ENCODE measurements at regions not wholly inside any gene's neighbourhood (a gene's known extent, or its start where the extent isn't known, plus 50 kb on each side); places are given as distances from the start of the nearest gene placed in this dataset.
"Not testable (repeated sequence)": the region's sequence is repeated elsewhere in the genome, so short reads cannot be mapped to it uniquely, and the experiment has no call there.

GRCh38 chr4:63226229-63226628, 1183.0 kb downstream of the TECRL start:
- no peak for DNase-seq

DNA sequence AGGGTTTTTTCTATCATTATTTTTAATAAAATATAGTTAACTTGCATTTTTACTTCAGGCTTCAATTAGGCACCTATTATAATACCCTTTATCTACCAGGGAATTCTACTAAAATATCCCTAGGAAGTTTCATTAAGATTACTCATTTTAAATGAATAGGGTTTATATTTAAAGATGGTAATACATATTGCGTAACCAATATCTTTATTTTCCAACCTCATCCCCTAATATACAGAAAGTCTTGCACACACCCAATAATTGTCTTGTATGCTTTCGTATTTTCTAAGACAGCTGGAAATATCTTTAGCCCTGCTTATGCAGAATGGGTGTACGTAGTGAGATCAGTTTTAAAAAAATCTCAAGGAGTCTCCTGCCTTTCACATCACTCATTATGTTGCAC, 1186.8 kb downstream of the TECRL start:
- no peak for DNase-seq

- DNase-seq, result no peak
These were observed 1187.8 kb downstream of the TECRL start for GRCh38 chr4:63221477-63221876.

DNA sequence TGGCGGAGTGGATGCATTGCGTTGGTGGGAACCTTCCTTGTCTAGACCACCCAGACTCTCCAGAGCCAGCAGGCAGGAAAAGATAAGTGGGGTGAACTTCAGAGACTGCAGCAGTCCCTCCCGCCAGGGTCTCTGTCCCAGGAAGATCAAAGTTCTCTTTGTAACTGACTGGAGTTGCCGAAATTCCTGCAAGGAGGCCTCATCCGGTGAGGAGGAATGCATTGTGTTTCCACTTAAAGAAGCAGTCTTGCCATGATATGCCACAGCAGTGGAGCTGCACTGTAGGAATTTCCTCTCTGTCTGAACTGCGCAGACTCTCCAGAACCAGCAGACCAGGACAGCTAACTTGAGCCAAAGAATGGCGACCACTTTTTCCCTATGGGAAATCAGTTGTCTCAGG, 1190.4 kb downstream of the TECRL start:
- no peak for DNase-seq

GRCh38 chr4:63214076-63214475, 1195.2 kb downstream of the TECRL start:
- DNase-seq, result no peak

DNA sequence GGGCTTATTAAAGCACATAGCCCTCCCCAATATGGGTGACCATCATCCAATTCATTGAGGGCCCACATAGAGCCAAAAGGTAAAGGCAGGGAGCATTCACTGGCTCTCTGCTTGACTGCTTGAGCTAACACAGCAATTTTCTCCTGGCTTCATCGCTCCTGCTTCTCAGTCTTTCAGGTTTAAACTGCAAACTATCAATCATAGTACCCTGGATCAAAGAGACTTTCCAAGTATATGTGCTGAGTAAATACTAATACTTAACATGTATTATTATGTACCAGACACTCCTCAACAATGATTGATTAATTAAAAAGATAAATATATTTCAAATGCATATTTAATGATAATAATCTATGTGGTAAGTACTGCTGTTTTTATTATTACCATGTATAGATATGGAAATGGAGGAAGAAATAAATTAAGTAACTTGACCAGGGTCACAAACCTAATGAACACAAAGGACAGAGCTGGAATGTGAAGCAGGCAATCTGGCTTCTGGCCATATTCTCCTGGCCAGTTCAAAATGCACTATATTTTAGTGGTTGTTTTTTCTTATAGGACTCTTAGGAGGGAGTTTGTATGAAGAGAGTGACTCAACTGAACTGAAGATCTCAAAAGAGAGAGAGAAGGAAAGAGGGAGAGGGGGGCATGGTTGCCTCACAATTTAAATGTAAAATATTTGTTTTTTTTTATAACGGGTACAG, 1197.3 kb downstream of the TECRL start:
- DNase-seq, result no peak

- no peak for DNase-seq
These were observed 1197.9 kb downstream of the TECRL start for GRCh38 chr4:63211375-63211774.

DNA sequence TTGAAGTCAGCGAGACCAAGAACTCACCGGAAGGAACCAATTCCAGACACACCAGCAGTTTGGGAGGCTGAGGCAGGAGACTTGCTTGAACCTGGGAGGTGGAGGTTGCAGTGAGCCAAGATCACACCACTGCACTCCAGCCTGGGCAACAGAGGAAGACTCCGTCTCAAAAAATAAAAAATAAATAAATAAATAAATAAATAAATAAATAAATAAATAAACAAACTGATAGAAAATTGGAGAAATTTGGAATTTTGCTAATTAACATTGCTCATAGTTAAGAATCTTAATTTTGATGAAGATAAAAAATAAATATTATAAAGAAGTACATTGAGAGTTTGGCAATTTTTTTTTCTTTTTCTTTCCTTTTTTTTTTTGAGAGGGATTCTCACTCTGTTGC, 1216.2 kb downstream of the TECRL start:
- DNase-seq, result not testable (repeated sequence)

DNA sequence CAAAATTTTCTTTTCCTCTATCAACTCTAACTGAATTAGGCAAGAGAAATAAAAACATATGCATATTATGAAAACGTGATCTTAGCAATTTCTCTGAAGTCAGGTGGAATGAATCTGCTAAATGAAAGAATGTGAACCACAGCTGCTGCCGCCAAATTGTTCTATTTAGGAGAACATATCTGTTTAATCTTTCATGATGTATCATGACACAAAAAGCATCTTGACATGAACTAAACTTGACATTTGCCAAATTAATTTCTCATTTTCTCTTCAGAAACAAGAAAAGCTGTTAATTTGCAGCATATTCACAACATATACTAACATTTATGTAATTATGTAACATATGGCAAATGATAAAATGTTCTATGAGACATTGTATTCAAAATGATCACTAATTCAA, 1237.9 kb downstream of the TECRL start:
- no peak for DNase-seq

DNA sequence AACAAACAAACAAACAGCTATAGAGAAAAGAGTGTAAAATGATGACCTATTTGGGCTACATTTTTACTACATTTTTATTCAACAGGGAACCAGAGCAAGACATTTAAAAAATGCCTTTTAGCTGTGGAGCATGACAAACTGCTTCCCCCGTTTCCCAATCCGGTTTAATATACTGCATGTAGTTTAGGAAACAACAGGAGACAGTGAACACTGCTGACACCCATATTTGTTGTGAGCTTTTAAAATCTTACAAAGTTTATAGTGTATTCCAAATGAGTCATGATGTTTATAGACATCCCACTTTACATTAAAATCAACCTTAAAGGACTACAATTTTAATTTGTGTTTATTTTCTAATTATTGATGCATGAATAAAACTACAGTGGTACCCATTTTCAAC, 1238.3 kb downstream of the TECRL start:
- DNase-seq, result no peak

GRCh38 chr4:63169836-63170235, 1239.4 kb downstream of the TECRL start:
- DNase-seq, result no peak

DNA sequence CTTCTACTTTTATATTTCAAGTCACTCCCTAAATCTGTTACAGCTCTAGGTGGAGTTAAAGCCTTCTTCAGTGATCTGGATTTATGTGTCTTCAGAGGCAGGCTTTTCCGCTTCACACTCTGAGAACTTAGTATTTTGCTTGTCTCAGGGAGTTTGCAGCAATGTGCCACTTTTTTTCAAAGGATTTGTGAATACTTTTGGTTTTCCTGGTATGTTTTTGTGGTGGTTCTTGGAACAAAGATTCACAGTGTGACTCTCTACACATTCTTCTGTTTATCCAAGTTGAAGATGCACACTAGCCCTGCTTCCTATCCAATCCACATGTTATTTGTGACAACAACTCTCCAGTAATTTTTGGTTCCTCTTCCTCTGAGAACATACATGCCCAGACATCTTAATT, 1253.7 kb downstream of the TECRL start:
- DNase-seq, result no peak

GRCh38 chr4:63123441-63123840, 1285.8 kb downstream of the TECRL start:
- no peak for DNase-seq

DNA sequence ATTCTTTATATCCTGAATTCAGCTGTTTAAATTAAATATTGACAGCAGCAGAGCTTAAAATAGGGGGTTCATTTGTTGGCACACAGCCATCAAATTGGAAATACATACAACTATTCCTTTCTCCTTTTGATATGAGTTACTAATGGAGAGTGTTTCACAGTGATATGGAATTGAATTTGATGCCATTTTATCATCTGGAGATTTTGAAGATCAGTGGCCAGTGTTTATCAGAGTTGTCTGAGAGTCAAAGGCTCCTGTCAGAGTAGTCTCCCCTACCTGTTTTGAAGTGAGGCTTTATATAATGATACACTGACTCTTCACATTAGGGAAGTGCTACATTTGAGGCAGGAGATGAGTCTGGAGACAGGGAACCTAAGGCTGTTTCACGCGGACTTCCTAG, 1286.3 kb downstream of the TECRL start:
- no peak for DNase-seq

GRCh38 chr4:63106600-63106999, 1302.7 kb downstream of the TECRL start:
- DNase-seq, result no peak

- no peak for DNase-seq
These were observed 1303.4 kb downstream of the TECRL start for GRCh38 chr4:63105839-63106238.

DNA sequence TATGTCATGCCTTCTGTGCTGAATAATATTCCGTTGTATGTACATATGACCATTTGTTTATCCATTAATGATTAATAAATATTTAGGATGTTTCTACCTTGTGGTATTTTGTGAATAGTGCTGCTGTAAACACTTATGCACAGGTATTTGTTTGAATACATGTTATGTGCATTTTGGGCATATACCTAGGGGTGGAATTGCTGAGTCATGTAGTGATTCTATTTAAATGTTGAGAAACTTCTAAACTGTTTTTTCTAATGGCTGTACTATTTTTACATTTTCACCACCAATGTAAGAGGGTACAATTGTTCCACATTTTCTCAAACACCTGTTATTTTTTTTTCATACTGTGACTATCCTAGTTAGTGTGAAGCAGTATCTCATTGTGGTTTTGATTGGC, 1318.6 kb downstream of the TECRL start:
- DNase-seq, result no peak

DNA sequence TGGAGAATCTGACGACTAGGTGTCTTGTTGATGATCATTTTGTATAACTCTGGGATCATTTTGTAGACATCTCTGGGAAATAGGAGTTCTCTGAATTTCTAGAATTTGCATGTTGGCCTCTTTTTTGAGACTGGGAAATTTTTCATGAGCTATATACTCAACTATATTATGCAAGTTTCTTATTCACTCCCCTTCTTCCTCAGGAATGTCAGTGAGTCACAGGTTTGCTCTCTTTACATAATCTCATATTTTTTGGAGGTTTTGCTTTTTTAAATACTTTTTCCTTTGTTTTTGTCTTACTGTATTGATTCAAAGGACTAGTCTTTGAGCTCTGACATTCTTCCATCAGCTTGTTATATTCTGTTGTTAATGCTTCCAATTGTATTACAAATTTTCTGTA, 1324.2 kb downstream of the TECRL start:
- DNase-seq, result no peak

DNA sequence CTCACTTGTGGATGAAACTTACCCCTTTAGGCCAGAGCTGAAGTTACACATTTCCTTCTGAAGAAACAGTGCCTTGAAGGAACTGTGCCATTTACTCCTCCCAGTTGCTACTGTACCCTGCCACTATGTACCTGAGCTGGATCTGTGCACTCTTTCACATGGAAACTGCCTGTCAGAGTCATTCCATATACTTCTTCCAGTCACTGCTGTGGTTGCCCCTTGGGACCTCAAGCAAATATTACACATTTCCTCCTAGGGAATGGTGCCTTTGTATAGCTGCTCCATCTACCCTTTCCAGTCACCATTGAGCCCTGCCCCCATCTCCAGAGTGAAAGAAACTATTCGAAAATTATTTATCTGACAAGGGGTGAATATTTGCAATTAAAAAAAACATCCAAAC, 1328.3 kb downstream of the TECRL start:
- no peak for DNase-seq

DNA sequence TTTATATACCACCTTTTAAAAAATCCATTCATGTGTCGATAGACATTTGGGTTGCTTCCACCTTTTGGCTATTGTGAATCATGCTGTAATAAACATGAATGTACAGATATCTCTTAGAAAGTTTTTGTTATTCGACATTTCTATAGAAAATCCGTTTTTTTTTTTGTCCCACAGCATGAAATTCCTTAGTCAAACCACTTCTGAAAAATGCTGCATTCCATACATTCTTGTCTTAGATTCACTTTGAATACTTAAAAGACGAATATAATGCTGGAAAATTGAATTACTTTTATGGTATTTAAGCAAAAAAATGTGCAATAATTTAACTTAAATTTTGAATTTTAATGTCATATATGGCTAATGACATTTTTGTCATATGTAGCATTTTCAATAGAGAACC, 1345.5 kb downstream of the TECRL start:
- no peak for DNase-seq

DNA sequence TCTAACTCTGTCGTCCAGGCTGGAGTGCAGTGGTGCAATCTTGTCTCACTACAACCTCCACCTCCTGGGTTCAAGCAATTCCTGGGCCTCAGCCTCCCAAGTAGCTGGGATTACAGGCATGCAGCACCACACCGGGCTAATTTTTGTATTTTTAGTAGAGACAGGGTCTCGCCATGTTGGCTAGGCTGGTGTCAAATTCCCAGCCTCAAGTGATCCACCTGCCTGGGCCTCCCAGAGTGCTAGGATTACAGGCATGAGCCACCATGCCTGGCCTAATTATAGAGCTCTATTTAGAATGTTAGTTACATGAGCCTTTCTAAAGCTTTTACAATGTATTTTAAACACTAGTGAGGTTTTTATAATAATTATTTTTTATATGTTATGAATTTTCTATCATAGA, 1346.4 kb downstream of the TECRL start:
- not testable (repeated sequence) for DNase-seq

DNA sequence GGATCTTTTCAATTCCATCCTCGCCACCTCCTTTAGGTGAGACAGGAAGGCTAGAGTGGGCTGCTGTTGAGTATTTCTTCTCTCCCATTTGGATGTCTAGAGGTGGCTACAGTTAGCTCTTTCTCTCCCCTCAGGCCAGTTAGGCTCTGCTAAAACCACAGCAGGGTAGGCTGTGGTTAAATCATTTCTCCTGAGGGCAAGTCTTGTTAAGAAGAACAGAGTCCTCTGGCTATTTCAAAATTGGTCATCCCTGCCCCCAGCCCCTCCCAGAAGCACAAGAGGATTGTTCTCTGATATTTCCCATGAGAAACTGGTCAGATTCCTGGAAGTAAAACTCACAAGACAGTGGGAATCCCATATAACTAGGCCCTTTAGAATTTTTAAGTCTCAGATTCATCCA, 1359.5 kb downstream of the TECRL start:
- no peak for DNase-seq

DNA sequence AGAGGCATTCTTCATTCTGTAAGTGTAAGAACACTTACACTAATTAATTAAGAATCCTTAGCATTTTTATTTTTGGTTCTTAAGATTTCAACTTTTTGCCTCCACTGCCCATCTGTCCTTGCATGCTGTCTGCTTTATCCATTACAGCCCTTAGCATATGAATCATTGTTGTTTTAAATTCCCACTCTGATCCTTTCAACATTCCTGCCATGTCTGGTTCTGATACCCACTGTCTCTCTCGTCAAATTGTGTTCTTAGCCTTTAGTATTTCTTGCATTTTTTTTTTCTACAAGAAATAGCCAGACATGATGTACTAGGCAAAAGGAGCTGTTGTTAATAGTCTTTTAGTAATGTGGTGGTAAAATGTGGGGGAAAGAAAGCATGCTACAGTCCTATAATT, 1360.0 kb downstream of the TECRL start:
- DNase-seq, result no peak

- DNase-seq, result no peak
These were observed 1372.9 kb downstream of the TECRL start for GRCh38 chr4:63036159-63036866.

DNA sequence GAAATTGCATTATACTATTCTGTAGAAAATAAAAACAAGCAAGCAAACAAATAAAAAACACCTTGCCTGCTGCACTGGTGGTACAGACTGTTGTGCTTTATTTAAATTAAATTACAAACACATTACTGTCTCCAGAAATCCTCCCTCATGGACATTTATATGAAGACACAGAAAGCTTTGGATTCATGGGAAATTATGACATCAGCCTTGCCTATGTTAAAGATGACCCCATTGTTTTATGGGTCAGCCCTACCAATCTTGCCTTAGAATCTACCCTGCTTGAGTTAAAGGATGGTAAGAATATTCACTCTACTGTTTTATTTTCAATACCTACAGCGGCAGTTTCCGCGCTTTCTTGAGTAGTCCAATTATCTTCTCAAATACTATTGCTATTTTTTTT, 1379.9 kb downstream of the TECRL start:
- no peak for DNase-seq

Data from NCI-H1436 (cell line).